Keratinocyte (primary cell): ENCODE measurements at regions not wholly inside any gene's neighbourhood (a gene's known extent, or its start where the extent isn't known, plus 50 kb on each side); places are given as distances from the start of the nearest gene placed in this dataset.

ENCODE experiments used
- DNase-seq: peaks from one replicate; pipeline ENCODE4 v3.0.0-alpha.2; 2011; ENCODE audit warnings: low read depth, missing footprints, low spot score
- FAIRE-seq: peaks from 2 replicates; lab custom pipeline; 2011; peaks lifted over from hg19 to GRCh38; lab: Jason Lieb, UNC
- H2AFZ ChIP-seq: 2 replicates; pipeline ENCODE4 v1.6.0; 2012; ENCODE audit warnings: low read length, control low read depth, inconsistent platforms; ENCODE audit not compliant: control insufficient read depth
- H3K27ac ChIP-seq: 2 replicates; pipeline ENCODE4 v1.5.1; 2011; ENCODE audit warnings: low read length; ENCODE audit not compliant: control insufficient read depth, insufficient read depth
- H3K27me3 ChIP-seq: 3 replicates; pipeline ENCODE4 v1.6.0; 2011; ENCODE audit warnings: low read length; ENCODE audit not compliant: control insufficient read depth, insufficient read depth; ENCODE audit errors: extremely low read depth
- H3K36me3 ChIP-seq, 2 experiments: 2 replicates in 1 of 2; 3 replicates in 1 of 2; pipeline ENCODE4 v1.5.1; 2011; ENCODE audit warnings: low read length in 2 of 2, mild to moderate bottlenecking in 1 of 2; ENCODE audit not compliant: control insufficient read depth in 2 of 2, insufficient read depth in 2 of 2; ENCODE audit errors: extremely low read depth in 1 of 2
- H3K4me1 ChIP-seq: 3 replicates; pipeline ENCODE4 v1.5.1; 2011; ENCODE audit warnings: low read length; ENCODE audit not compliant: control insufficient read depth, insufficient read depth; ENCODE audit errors: extremely low read depth
- H3K4me2 ChIP-seq: 3 replicates; pipeline ENCODE4 v1.6.0; 2011; ENCODE audit warnings: low read depth, low read length; ENCODE audit not compliant: control insufficient read depth, insufficient read depth; ENCODE audit errors: extremely low read depth
- H3K4me3 ChIP-seq, 3 experiments: fragments of 200-600 bp in 1 of 3; sonication (generic) in 1 of 3; 2 replicates in 2 of 3; 3 replicates in 1 of 3; pipeline ENCODE4 v1.5.1; 2011 to 2016; ENCODE audit warnings: low read length in 3 of 3, mild to moderate bottlenecking in 3 of 3, control low read depth in 2 of 3, inconsistent platforms in 1 of 3, low read depth in 1 of 3, mixed read lengths in 1 of 3, mixed run types in 1 of 3, moderate library complexity in 1 of 3; ENCODE audit not compliant: control insufficient read depth in 2 of 3, insufficient read depth in 2 of 3; ENCODE audit errors: extremely low read depth in 1 of 3
- H3K79me2 ChIP-seq: 2 replicates; pipeline ENCODE4 v1.6.0; 2012; ENCODE audit warnings: low read length; ENCODE audit not compliant: control insufficient read depth, insufficient read depth
- H3K9ac ChIP-seq: 3 replicates; pipeline ENCODE4 v1.6.0; 2011; ENCODE audit warnings: low read length; ENCODE audit not compliant: control insufficient read depth, insufficient read depth; ENCODE audit errors: extremely low read depth
- H3K9me1 ChIP-seq: 3 replicates; pipeline ENCODE4 v1.6.0; 2011; ENCODE audit warnings: low read length; ENCODE audit not compliant: control insufficient read depth, insufficient read depth; ENCODE audit errors: extremely low read depth
- H3K9me3 ChIP-seq: 2 replicates; pipeline ENCODE4 v1.5.1; 2012; ENCODE audit warnings: low read depth, low read length; ENCODE audit not compliant: control insufficient read depth
- H4K20me1 ChIP-seq: 3 replicates; pipeline ENCODE4 v1.6.0; 2011; ENCODE audit warnings: low read length; ENCODE audit not compliant: control insufficient read depth, insufficient read depth; ENCODE audit errors: extremely low read depth
- CTCF ChIP-seq, 3 experiments: IDR thresholded peaks in 1 of 3; conservative IDR thresholded peaks in 1 of 3; optimal IDR thresholded peaks in 1 of 3; 2 replicates in 2 of 3; 3 replicates in 1 of 3; pipeline versions ENCODE3 to v1.5.1; 2011; ENCODE audit warnings: low read length in 3 of 3, mild to moderate bottlenecking in 3 of 3, moderate library complexity in 2 of 3, control low read depth in 1 of 3, inconsistent platforms in 1 of 3; ENCODE audit not compliant: insufficient read depth in 2 of 3; ENCODE audit errors: extremely low read depth in 1 of 3
- EZH2 ChIP-seq: IDR thresholded peaks from one replicate; pipeline ENCODE4 v1.6.1; 2012; ENCODE audit warnings: inconsistent platforms, mild to moderate bottlenecking, low read length, moderate library complexity
- dilution Hi-C: fragments of 300-500 bp; cut with MboI; formaldehyde crosslinking; loops from one replicate; pipeline ENCODE4 v1.7.0; 2020; ENCODE audit warnings: low sequenced_read_pairs; ENCODE audit not compliant: extremely low pct_ligation_motif_present

- Histone ChIP-seq H3K4me2 (no peak overlapping the region), H3K27ac (no peak overlapping the region), H2AFZ (no peak overlapping the region), H3K36me3 (no peaks in the 10 kb centered on the region), H3K27me3 (no peaks in the 10 kb centered on the region), H3K4me3 (no peak overlapping the region), H3K79me2 (no peaks in the 10 kb centered on the region), H3K9me1 (no peaks in the 10 kb centered on the region), H3K4me1 (no peaks in the 10 kb centered on the region), H4K20me1 (no peaks in the 10 kb centered on the region), H3K9me3 (no peaks in the 10 kb centered on the region), H3K9ac (no peak overlapping the region)
- no peak for DNase-seq
- dilution Hi-C loops, result no loop called here
- no peak for FAIRE-seq
- no peak for TF ChIP-seq CTCF (optimal IDR thresholded peaks at IDR 0.05 in 1 of 3, IDR thresholded peaks at IDR 0.05 in 1 of 3, conservative IDR thresholded peaks at IDR 0.05 in 1 of 3; ENCODE audit: extremely low read depth in 1 of 3, insufficient read depth in 2 of 3, low read length in 3 of 3)
- no peak for TF ChIP-seq EZH2
Measured at GRCh38 chr5:32496104-32496503, 51.6 kb upstream of the ZFR start.

- no peaks in the 10 kb centered on the region for H3K4me1 ChIP-seq
- no peak overlapping the region for H3K9ac ChIP-seq
- H3K79me2 ChIP-seq, result no peaks in the 10 kb centered on the region
- DNase-seq (no peak), FAIRE-seq (no peak)
- no peak overlapping the region for H2AFZ ChIP-seq
- no peaks in the 10 kb centered on the region for H4K20me1 ChIP-seq
- H3K9me3 ChIP-seq, result no peaks in the 10 kb centered on the region
- TF ChIP-seq CTCF (optimal IDR thresholded peaks at IDR 0.05 in 1 of 3, IDR thresholded peaks at IDR 0.05 in 1 of 3, conservative IDR thresholded peaks at IDR 0.05 in 1 of 3; ENCODE audit: extremely low read depth in 1 of 3, insufficient read depth in 2 of 3, low read length in 3 of 3) (no peak), EZH2 (no peak)
- H3K9me1 ChIP-seq, result no peaks in the 10 kb centered on the region
- dilution Hi-C loops, result no loop called here
- H3K4me3 ChIP-seq, result no peak overlapping the region
- H3K27me3 ChIP-seq, result no peaks in the 10 kb centered on the region
- no peaks in the 10 kb centered on the region for H3K36me3 ChIP-seq
- no peak overlapping the region for H3K27ac ChIP-seq
- H3K4me2 ChIP-seq, result no peak overlapping the region
Measured at GRCh38 chr5:32494827-32495226, 50.3 kb upstream of the ZFR start.
